ENCODE measurements at regions not wholly inside any gene's neighbourhood (a gene's known extent, or its start where the extent isn't known, plus 50 kb on each side); places are given as distances from the start of the nearest gene placed in this dataset.

DNA sequence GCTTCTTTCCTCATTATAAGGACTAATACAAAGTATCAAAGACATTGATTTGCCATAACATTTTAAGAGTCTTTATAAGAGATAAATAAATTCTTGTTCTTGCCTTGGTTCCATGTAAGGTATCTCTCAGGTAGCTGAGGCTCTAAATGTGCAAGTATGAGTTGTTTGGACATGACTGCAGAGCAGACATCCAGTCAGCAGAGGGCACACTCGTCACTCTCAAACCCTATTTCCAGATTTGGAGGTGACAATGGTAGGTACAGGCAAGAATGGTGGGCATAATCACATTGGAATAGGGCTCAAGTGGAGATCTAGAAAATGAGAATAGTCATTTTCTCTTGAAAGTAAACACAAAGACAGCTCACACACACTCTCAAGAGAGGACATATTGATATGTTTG lies 133.3 kb upstream of the ZIC3 start:
- no peaks in the 10 kb centered on the region for H3K9me3 ChIP-seq (ENCODE audit: control insufficient read depth, low read depth, low read length)
- no peaks in the 10 kb centered on the region for H3K36me3 ChIP-seq (ENCODE audit: control insufficient read depth in 2 of 2, extremely low read depth in 1 of 2, insufficient read depth in 2 of 2, low read length in 2 of 2)
- no peaks in the 10 kb centered on the region for H3K9me1 ChIP-seq (ENCODE audit: control insufficient read depth, extremely low read depth, insufficient read depth, low read length)
- H3K4me2 ChIP-seq (ENCODE audit: control insufficient read depth, extremely low read depth, insufficient read depth, low read depth, low read length), result no peak overlapping the region
- no peaks in the 10 kb centered on the region for H3K79me2 ChIP-seq (ENCODE audit: control insufficient read depth, insufficient read depth, low read length)
- peaks cover 20% of the 10 kb centered on the region for H3K27me3 ChIP-seq (ENCODE audit: control insufficient read depth, extremely low read depth, insufficient read depth, low read length)
- DNase-seq (ENCODE audit: low read depth, low spot score) (no peak), FAIRE-seq (no peak)
- H2AFZ ChIP-seq (ENCODE audit: control insufficient read depth, low read length), result no peak overlapping the region
- no peak overlapping the region for H3K4me3 ChIP-seq (ENCODE audit: control insufficient read depth in 2 of 3, extremely low read depth in 1 of 3, insufficient read depth in 2 of 3, low read depth in 1 of 3, low read length in 3 of 3)
- H3K9ac ChIP-seq (ENCODE audit: control insufficient read depth, extremely low read depth, insufficient read depth, low read length), result no peak overlapping the region
- H3K4me1 ChIP-seq (ENCODE audit: control insufficient read depth, extremely low read depth, insufficient read depth, low read length), result no peaks in the 10 kb centered on the region
- dilution Hi-C loops (cut with MboI; ENCODE audit: extremely low pct_ligation_motif_present, low sequenced_read_pairs), result no loop called here
- TF ChIP-seq, protein P1, sequence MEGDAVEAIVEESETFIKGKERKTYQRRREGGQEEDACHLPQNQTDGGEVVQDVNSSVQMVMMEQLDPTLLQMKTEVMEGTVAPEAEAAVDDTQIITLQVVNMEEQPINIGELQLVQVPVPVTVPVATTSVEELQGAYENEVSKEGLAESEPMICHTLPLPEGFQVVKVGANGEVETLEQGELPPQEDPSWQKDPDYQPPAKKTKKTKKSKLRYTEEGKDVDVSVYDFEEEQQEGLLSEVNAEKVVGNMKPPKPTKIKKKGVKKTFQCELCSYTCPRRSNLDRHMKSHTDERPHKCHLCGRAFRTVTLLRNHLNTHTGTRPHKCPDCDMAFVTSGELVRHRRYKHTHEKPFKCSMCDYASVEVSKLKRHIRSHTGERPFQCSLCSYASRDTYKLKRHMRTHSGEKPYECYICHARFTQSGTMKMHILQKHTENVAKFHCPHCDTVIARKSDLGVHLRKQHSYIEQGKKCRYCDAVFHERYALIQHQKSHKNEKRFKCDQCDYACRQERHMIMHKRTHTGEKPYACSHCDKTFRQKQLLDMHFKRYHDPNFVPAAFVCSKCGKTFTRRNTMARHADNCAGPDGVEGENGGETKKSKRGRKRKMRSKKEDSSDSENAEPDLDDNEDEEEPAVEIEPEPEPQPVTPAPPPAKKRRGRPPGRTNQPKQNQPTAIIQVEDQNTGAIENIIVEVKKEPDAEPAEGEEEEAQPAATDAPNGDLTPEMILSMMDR (optimal IDR thresholded peaks at IDR 0.05 in 1 of 3, IDR thresholded peaks at IDR 0.05 in 1 of 3, conservative IDR thresholded peaks at IDR 0.05 in 1 of 3; ENCODE audit: extremely low read depth in 1 of 3, insufficient read depth in 2 of 3, low read length in 3 of 3), result peak; percentile 9 to 42 (median 19)
- TF ChIP-seq EZH2 (IDR thresholded peaks at IDR 0.05; ENCODE audit: low read length), result no peak
- H3K27ac ChIP-seq (ENCODE audit: control insufficient read depth, insufficient read depth, low read length), result no peak overlapping the region
- H4K20me1 ChIP-seq (ENCODE audit: control insufficient read depth, extremely low read depth, insufficient read depth, low read length), result no peaks in the 10 kb centered on the region

DNA sequence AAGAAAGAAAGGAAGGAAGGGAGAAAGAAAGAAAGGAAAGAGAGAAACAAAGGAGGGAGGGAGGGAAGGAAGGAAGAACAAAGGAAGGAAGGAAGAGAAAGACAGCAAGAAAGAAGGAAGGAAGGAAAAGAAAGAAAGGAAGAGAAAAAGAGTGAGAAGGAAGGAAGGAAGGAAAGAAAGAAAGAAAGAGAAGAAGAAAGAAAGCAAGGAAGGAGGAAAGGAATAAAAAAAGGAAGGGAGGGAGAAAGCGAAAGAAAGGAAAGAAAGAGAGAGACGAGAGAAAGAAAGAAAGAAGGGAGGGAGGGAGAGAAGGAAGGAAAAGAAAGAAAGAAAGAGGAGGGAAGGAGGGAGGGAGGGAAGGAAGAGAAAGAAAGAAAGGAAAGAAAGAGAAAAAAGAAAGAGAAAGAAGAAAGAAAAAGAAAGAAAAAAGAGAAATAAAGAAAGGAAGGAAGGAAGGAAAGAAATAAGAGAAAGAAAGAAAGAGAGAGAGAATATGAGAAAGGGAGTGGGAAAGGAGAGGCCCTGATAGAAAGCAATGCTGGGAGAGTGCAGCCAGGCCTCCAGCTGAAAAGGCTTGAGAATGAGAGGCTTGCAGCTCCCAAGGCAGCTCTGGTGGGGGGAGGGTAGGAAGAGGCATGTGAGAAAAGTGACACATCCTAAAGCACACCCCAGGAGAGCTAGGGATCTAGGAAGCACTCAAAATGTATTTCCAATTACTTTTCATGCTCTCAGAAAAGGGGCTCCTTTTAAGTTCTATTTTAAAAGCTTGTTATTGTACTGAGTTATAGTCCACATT lies 134.0 kb upstream of the ZIC3 start:
- Histone ChIP-seq H3K9me1 (ENCODE audit: control insufficient read depth, extremely low read depth, insufficient read depth, low read length) (no peaks in the 10 kb centered on the region), H3K27me3 (ENCODE audit: control insufficient read depth, extremely low read depth, insufficient read depth, low read length) (peaks cover 26% of the 10 kb centered on the region), H3K9ac (ENCODE audit: control insufficient read depth, extremely low read depth, insufficient read depth, low read length) (no peak overlapping the region), H3K4me3 (ENCODE audit: control insufficient read depth in 2 of 3, extremely low read depth in 1 of 3, insufficient read depth in 2 of 3, low read depth in 1 of 3, low read length in 3 of 3) (no peak overlapping the region), H3K79me2 (ENCODE audit: control insufficient read depth, insufficient read depth, low read length) (no peaks in the 10 kb centered on the region), H3K27ac (ENCODE audit: control insufficient read depth, insufficient read depth, low read length) (no peak overlapping the region), H3K4me2 (ENCODE audit: control insufficient read depth, extremely low read depth, insufficient read depth, low read depth, low read length) (no peak overlapping the region), H4K20me1 (ENCODE audit: control insufficient read depth, extremely low read depth, insufficient read depth, low read length) (no peaks in the 10 kb centered on the region), H3K9me3 (ENCODE audit: control insufficient read depth, low read depth, low read length) (no peaks in the 10 kb centered on the region), H3K4me1 (ENCODE audit: control insufficient read depth, extremely low read depth, insufficient read depth, low read length) (no peaks in the 10 kb centered on the region), H2AFZ (ENCODE audit: control insufficient read depth, low read length) (no peak overlapping the region), H3K36me3 (ENCODE audit: control insufficient read depth in 2 of 2, extremely low read depth in 1 of 2, insufficient read depth in 2 of 2, low read length in 2 of 2) (no peaks in the 10 kb centered on the region)
- FAIRE-seq (no peak), DNase-seq (ENCODE audit: low read depth, low spot score) (no peak)
- dilution Hi-C loops (cut with MboI; ENCODE audit: extremely low pct_ligation_motif_present, low sequenced_read_pairs), result no loop called here
- TF ChIP-seq EZH2 (IDR thresholded peaks at IDR 0.05; ENCODE audit: low read length), result no peak
- TF ChIP-seq, protein P1 (optimal IDR thresholded peaks at IDR 0.05 in 1 of 3, IDR thresholded peaks at IDR 0.05 in 1 of 3, conservative IDR thresholded peaks at IDR 0.05 in 1 of 3; ENCODE audit: extremely low read depth in 1 of 3, insufficient read depth in 2 of 3, low read length in 3 of 3), result no peak

Measured in keratinocyte (primary cell).